Naive B cell (primary cell): ENCODE measurements at regions not wholly inside any gene's neighbourhood (a gene's known extent, or its start where the extent isn't known, plus 50 kb on each side); places are given as distances from the start of the nearest gene placed in this dataset.
"Not testable (repeated sequence)": the region's sequence is repeated elsewhere in the genome, so short reads cannot be mapped to it uniquely, and the experiment has no call there.

Source experiments
- ATAC-seq, 2 donors: fragments of 150-1000 bp; cut with Tn5 transposase; 2 replicates each; pipeline ENCODE4 v1.10.0; 2021; ENCODE audit warnings: low read depth in 2 of 2, mild to moderate bottlenecking in 2 of 2, moderate library complexity in 2 of 2
- DNase-seq: peaks from one replicate; pipeline ENCODE4 v3.0.0; 2022
- H3K27ac Mint-ChIP-seq, 6 donors: one replicate each; pipeline ENCODE4 v1.8.0; 2020 to 2022; ENCODE audit warnings: mild to moderate bottlenecking in 6 of 6, mixed read lengths in 6 of 6, moderate library complexity in 5 of 6, inconsistent platforms in 2 of 6
- H3K27me3 Mint-ChIP-seq, 3 donors: one replicate each; pipeline ENCODE4 v1.8.0; 2021 to 2022; ENCODE audit warnings: mixed read lengths in 3 of 3, mild to moderate bottlenecking in 1 of 3
- H3K36me3 Mint-ChIP-seq, 2 donors: one replicate each; pipeline ENCODE4 v1.8.0; 2020 to 2022; ENCODE audit warnings: mixed read lengths in 2 of 2, inconsistent platforms in 1 of 2, mild to moderate bottlenecking in 1 of 2
- H3K4me1 Mint-ChIP-seq, 3 donors: one replicate each; pipeline ENCODE4 v1.8.0; 2020 to 2022; ENCODE audit warnings: mixed read lengths in 3 of 3, inconsistent platforms in 1 of 3, mild to moderate bottlenecking in 1 of 3, moderate library complexity in 1 of 3
- H3K4me3 Mint-ChIP-seq, 8 donors: one replicate each; pipeline ENCODE4 v1.8.0; 2020 to 2022; ENCODE audit warnings: mild to moderate bottlenecking in 8 of 8, mixed read lengths in 8 of 8, moderate library complexity in 8 of 8, inconsistent platforms in 2 of 8
- H3K9me3 Mint-ChIP-seq, 7 donors: one replicate each; pipeline ENCODE4 v1.8.0; 2020 to 2022; ENCODE audit warnings: mixed read lengths in 7 of 7, mild to moderate bottlenecking in 5 of 7, inconsistent platforms in 2 of 7, moderate library complexity in 1 of 7

GRCh38 chr9:63781817-63782439, 1503.1 kb downstream of the FOXD4L5 start:
- not testable (repeated sequence) for H3K9me3 Mint-ChIP-seq

DNA sequence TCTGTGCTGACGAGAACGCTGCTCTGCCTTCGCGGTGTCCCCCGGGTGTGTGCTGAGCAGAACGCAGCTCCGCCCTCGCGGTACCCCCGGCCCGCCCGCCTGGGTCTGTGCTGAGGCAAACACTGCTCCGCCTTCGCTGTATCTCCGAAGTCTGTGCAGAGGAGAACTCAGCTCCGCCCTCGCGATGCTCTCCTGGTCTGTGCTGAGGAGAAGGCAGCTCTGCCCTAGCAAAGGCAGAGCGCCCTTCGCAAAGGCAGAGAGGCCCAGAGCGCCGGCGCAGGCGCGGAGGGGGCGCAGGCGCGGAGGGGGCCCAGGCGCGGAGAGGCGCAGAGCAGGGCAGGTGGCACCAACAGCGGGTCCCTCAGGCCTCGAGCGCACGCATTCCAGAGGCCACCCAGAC, 1503.6 kb downstream of the FOXD4L5 start:
- not testable (repeated sequence) for H3K4me1 Mint-ChIP-seq, H3K27ac Mint-ChIP-seq, H3K36me3 Mint-ChIP-seq, H3K4me3 Mint-ChIP-seq, H3K9me3 Mint-ChIP-seq, H3K27me3 Mint-ChIP-seq
- DNase-seq (peak; percentile 12), ATAC-seq (peak; percentile 91 to 99)

More at GRCh38 chr9:63781817-63782439, 1503.1 kb downstream of the FOXD4L5 start:
- H3K36me3 Mint-ChIP-seq, H3K4me1 Mint-ChIP-seq, H3K27ac Mint-ChIP-seq, H3K4me3 Mint-ChIP-seq, H3K27me3 Mint-ChIP-seq, DNase-seq: not testable (repeated sequence)
- peak in 1 of 2 donors; percentile 30 for ATAC-seq

GRCh38 chr9:63776220-63776619, 1508.8 kb downstream of the FOXD4L5 start:
- ATAC-seq: not testable (repeated sequence)

GRCh38 chr9:63775092-63775426, 1510.0 kb downstream of the FOXD4L5 start:
- not testable (repeated sequence) for H3K36me3 Mint-ChIP-seq, H3K4me1 Mint-ChIP-seq, H3K27me3 Mint-ChIP-seq, H3K9me3 Mint-ChIP-seq, H3K4me3 Mint-ChIP-seq, ATAC-seq, H3K27ac Mint-ChIP-seq, DNase-seq

More at GRCh38 chr9:63776220-63776619, 1508.8 kb downstream of the FOXD4L5 start:
- peak overlapping the region in 1 of 8 donors; percentile 66 for H3K4me3 Mint-ChIP-seq
- H3K4me1 Mint-ChIP-seq, H3K27me3 Mint-ChIP-seq, H3K27ac Mint-ChIP-seq, H3K36me3 Mint-ChIP-seq, DNase-seq, H3K9me3 Mint-ChIP-seq: not testable (repeated sequence)

- H3K4me1 Mint-ChIP-seq, DNase-seq, H3K27ac Mint-ChIP-seq, H3K4me3 Mint-ChIP-seq, H3K9me3 Mint-ChIP-seq, H3K27me3 Mint-ChIP-seq, H3K36me3 Mint-ChIP-seq, ATAC-seq: not testable (repeated sequence)
Observed at GRCh38 chr9:63774369-63775091, 1510.5 kb downstream of the FOXD4L5 start.

GRCh38 chr9:63762230-63762629, 1522.8 kb downstream of the FOXD4L5 start:
- H3K27me3 Mint-ChIP-seq, ATAC-seq, H3K36me3 Mint-ChIP-seq, H3K4me3 Mint-ChIP-seq, H3K9me3 Mint-ChIP-seq, H3K27ac Mint-ChIP-seq, DNase-seq, H3K4me1 Mint-ChIP-seq: not testable (repeated sequence)

DNA sequence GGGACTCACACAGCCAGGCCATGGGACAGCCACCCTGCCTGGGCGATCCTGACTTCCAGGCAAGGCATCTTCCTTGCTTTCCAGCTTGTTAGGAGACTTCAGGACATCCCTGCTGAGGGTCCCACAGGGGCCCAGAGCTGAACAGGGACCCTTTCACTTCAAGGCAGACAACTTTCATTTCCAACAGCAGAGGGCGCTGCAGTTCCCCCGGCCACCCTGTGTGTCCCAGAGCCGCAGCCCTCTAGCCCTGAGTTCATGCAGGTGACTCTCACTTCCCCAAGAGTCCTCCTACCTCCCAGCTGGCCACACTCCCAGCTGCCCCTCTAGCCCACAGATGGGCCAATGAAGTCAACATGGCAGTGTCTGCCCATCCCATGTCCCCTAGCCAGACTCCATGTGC, 1556.0 kb downstream of the FOXD4L5 start:
- not testable (repeated sequence) for DNase-seq, H3K4me3 Mint-ChIP-seq, H3K27ac Mint-ChIP-seq, H3K27me3 Mint-ChIP-seq, H3K9me3 Mint-ChIP-seq, ATAC-seq, H3K4me1 Mint-ChIP-seq, H3K36me3 Mint-ChIP-seq

DNA sequence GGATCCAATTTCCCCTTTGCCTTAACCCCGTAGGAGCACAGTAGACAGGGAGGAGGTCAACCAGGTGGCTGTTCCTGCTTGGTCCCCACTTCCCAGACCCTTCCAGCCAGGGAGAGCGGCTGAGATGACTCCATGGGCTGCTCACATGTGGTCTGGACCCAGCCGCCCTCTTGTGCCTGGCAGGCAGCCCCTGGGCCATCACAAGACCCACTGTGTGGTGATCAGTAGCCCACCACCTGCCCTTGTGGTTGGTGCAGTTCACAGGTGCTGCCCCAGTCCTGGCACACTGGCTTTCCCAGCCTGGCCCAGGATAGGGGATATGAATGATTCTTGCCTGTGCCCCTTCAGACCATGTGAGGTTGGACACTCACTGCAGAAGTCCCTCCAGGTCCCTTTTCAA, 1556.7 kb downstream of the FOXD4L5 start:
- no peaks in the 10 kb centered on the region for H3K27me3 Mint-ChIP-seq
- no peak for DNase-seq
- no peak for ATAC-seq
- H3K4me1 Mint-ChIP-seq: no peaks in the 10 kb centered on the region
- no peak overlapping the region for H3K27ac Mint-ChIP-seq
- H3K36me3 Mint-ChIP-seq: no peaks in the 10 kb centered on the region
- peaks cover 0 to 7% (median 2%) of the 10 kb centered on the region in 7 donors for H3K9me3 Mint-ChIP-seq
- no peak overlapping the region for H3K4me3 Mint-ChIP-seq

DNA sequence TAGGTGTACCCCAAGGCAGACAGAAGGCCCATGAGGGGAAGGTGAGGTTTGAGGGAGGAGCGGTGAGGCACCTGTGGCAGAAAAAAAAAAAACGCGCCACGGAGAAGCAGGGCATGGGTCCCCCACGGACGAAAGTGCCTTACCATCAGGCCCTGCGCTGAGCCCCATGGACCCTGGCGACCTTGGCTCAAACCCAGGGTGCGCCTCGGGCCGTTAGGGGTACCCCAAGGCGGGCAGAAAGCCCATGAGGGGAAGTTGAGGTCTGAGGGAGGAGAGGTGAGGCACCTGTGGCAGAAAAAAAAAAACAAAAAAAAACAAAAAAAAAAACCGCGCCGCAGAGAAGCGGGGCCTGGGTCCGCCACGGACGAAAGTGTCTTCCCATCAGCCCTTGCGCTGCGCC, 1576.7 kb downstream of the FOXD4L5 start:
- H3K9me3 Mint-ChIP-seq, H3K36me3 Mint-ChIP-seq, H3K4me3 Mint-ChIP-seq, DNase-seq, H3K27ac Mint-ChIP-seq, H3K27me3 Mint-ChIP-seq, ATAC-seq, H3K4me1 Mint-ChIP-seq: not testable (repeated sequence)

DNA sequence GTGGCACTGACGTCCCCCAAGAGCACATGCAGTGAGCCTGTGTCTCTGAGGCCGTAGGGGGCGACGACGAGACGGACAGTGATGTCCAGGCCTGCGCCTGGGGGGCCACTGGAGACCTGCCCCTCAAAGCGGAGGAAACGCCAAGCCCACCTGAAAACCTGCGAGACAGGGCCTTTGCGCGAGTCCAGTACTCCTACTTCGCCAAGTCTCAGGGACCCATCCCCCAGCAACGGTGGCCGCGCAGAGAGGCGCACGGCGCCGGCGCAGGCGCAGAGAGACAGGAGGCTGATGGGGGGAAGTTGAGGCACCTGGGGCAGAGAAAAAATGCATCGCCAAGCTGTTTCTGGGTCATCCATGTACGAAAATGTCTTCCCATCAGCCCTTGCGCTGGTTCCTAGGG, 1580.6 kb downstream of the FOXD4L5 start:
- not testable (repeated sequence) for H3K36me3 Mint-ChIP-seq, H3K4me3 Mint-ChIP-seq, ATAC-seq, H3K27me3 Mint-ChIP-seq, DNase-seq, H3K4me1 Mint-ChIP-seq, H3K27ac Mint-ChIP-seq
- peaks cover 4 to 11% (median 8%) of the 10 kb centered on the region in 7 donors for H3K9me3 Mint-ChIP-seq

GRCh38 chr9:63703670-63704069, 1581.3 kb downstream of the FOXD4L5 start:
- DNase-seq, H3K4me3 Mint-ChIP-seq, H3K27me3 Mint-ChIP-seq, ATAC-seq, H3K27ac Mint-ChIP-seq, H3K36me3 Mint-ChIP-seq, H3K4me1 Mint-ChIP-seq: not testable (repeated sequence)
- peaks cover 4 to 11% (median 8%) of the 10 kb centered on the region in 7 donors for H3K9me3 Mint-ChIP-seq

DNA sequence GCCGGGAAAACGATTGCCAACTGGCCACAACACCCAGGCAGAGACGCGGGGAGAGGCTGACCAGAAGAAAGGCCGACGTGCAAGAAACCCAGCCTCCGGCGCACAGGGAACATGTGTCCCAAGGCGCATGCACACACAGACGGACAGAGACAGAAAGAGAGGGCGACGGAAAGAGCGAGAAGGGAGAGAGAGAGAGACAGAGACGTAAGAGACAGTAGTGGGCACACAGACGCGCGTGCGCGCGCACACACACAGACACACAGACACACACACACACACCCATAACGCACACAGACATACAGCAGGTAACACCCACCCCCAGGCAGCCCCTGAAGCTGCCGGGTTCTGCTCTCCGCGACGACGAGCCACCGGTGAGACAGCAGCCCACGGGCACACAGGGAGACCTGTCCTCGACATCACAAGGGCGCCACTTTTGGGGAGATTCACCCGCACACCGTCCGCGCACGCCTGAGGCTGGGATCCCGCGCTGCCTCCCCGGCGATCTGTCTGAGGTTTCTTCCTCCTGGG, 1581.8 kb downstream of the FOXD4L5 start:
- not testable (repeated sequence) for H3K27me3 Mint-ChIP-seq, ATAC-seq, H3K4me1 Mint-ChIP-seq, DNase-seq, H3K27ac Mint-ChIP-seq, H3K36me3 Mint-ChIP-seq
- Mint-ChIP-seq H3K4me3 (peak overlapping the region in 1 of 8 donors; percentile 31), H3K9me3 (peaks cover 4 to 10% (median 8%) of the 10 kb centered on the region in 7 donors)
